ENCODE measurements at regions not wholly inside any gene's neighbourhood (a gene's known extent, or its start where the extent isn't known, plus 50 kb on each side); places are given as distances from the start of the nearest gene placed in this dataset.

DNA sequence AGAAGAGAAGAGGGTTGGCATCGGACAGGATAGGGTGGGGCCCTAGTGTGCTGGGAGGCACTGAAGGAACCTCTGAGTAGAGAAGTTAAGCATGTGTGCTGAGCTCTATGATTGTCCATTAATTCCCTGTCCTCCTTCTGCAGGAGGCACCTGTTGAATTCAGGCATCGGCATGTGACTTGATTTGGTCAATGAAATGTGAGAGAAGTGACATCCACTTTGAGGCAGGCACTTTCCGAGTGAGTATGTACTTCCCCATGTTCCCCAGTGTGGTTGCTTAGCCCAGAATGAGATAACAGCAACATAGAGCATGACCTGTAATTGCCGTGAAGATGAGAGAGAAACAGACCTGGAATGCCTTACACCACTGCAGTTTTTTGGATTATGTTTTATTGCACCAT lies 224.8 kb downstream of the RPLP1 start:
- TF ChIP-seq CTCF (IDR thresholded peaks at IDR 0.05; ENCODE audit: low read depth, low read length, poor library complexity, severe bottlenecking) (no peak), EZH2phosphoT487 (IDR thresholded peaks at IDR 0.05; ENCODE audit: borderline replicate concordance, low read length) (no peak)

All from DOHH2 (cell line).